ENCODE measurements at regions not wholly inside any gene's neighbourhood (a gene's known extent, or its start where the extent isn't known, plus 50 kb on each side); places are given as distances from the start of the nearest gene placed in this dataset.

DNA sequence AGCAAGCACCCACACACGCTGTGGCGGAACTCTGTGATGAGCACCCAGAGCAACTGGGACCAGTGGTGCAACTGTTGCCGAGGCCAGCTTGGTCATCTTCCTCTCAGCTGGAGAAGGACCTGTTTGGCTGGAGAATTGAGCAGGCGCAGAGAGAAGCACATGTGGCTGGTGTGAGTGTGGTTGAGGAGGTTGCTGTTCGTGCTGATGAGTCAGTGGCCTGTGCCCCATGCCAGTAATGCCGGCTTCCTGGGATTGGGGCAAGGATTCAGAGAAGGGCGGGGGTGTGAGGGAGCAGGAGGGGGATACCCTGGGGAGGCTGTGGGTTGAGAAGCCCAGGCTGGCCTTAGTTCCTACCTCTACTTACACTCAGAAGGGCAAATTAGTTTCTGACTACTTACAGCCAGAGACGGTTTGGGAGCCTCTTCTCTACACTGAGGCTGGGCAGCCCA is 57.5 kb upstream of the EPS8L3 start:
- Histone ChIP-seq H2BK5ac (ENCODE audit: low read depth, low read length, poor library complexity, severe bottlenecking) (peak overlapping the region; percentile 69), H4K20me1 (ENCODE audit: insufficient read depth, low read length) (no peaks in the 10 kb centered on the region), H2AFZ (replicated peaks; ENCODE audit: low read length, poor library complexity) (peak overlapping the region; percentile 75), H2BK120ac (ENCODE audit: low read depth, low read length) (peak overlapping the region; percentile 86), H3K4me1 (ENCODE audit: control insufficient read depth, insufficient read depth, low read length) (peaks cover 27% of the 10 kb centered on the region), H4K91ac (ENCODE audit: insufficient read depth, low read depth, low read length) (peak overlapping the region; percentile 88), H3K79me1 (ENCODE audit: low read depth in 1 of 2, low read length in 2 of 2) (no peaks in the 10 kb centered on the region), H3K9me1 (ENCODE audit: insufficient read depth, low read length) (peaks cover 40% of the 10 kb centered on the region), H3K23ac (ENCODE audit: low read depth, low read length) (peak overlapping the region; percentile 52; the same call in 1 of the 2 replicates), H4K8ac (ENCODE audit: low read depth in 2 of 2, low read length in 2 of 2) (peak overlapping the region; percentile 32 to 73), H3K14ac (replicated peaks; ENCODE audit: low read depth, low read length) (peak overlapping the region; percentile 89), H3K27me3 (ENCODE audit: control insufficient read depth, insufficient read depth, low read length) (no peaks in the 10 kb centered on the region), H3K56ac (ENCODE audit: extremely low read depth, insufficient read depth, low read length) (no peak overlapping the region), H3K4me2 (ENCODE audit: low read depth, low read length) (no peak overlapping the region), H4K5ac (ENCODE audit: low read depth, low read length) (peak overlapping the region; percentile 33), H3K4me3 (ENCODE audit: insufficient read depth, low read depth, low read length) (no peak overlapping the region), H2BK20ac (ENCODE audit: low read depth, low read length) (peak overlapping the region; percentile 92), H2AK5ac (ENCODE audit: low read depth, low read length) (peak overlapping the region; percentile 95), H3K36me3 (ENCODE audit: control insufficient read depth, insufficient read depth, low read length) (no peaks in the 10 kb centered on the region), H3K4ac (ENCODE audit: low read depth, low read length) (peak overlapping the region; percentile 91), H2AK9ac (replicated peaks; ENCODE audit: low read depth, low read length, poor library complexity) (peak overlapping the region; percentile 89), H3K27ac (ENCODE audit: insufficient read depth, low read length) (peak overlapping the region; percentile 10), H3K9ac (ENCODE audit: low read depth, low read length) (no peak overlapping the region), H3K18ac (ENCODE audit: low read depth, low read length) (peak overlapping the region; percentile 44), H3K9me3 (ENCODE audit: control insufficient read depth, insufficient read depth, low read length) (no peaks in the 10 kb centered on the region), H2BK15ac (ENCODE audit: low read depth, low read length) (peak overlapping the region; percentile 91; the same call in 2 of the 3 replicates)
- in situ Hi-C loops (cut with MboI; ENCODE audit: low sequenced_read_pairs), result no loop called here
- ChIA-PET CTCF (no interaction called here), POLR2A (ENCODE audit: unreplicated experiment) (no interaction called here)
- ATAC-seq (ENCODE audit: low read depth) (peak; percentile 80), DNase-seq (peak; percentile 94)
- dilution Hi-C loops (cut with HindIII; ENCODE audit: low sequenced_read_pairs, unreplicated experiment), result no loop called here
- 68% methylated on average over 4 of the region's 8 CpGs; no CpG with 5 or more reads in 1 of the 2 experiments for WGBS, 2 experiments (ENCODE audit: extremely low coverage in 2 of 2, insufficient read length in 1 of 2)
- intact Hi-C loops (cut with micrococcal nuclease), result no loop called here
- TF ChIP-seq MAZ (IDR thresholded peaks at IDR 0.05; ENCODE audit: borderline replicate concordance, low read depth, low read length) (peak; percentile 81), CHD1 (IDR thresholded peaks at IDR 0.05; ENCODE audit: low read depth, low read length) (no peak), RCOR1 (IDR thresholded peaks at IDR 0.05; ENCODE audit: insufficient replicate concordance, low read length) (peak; percentile 62), BHLHE40 (IDR thresholded peaks at IDR 0.05; ENCODE audit: low read depth, low read length) (peak; percentile 86; the same call in 1 of the 2 replicates), FOS (IDR thresholded peaks at IDR 0.05; ENCODE audit: low read depth, low read length) (peak; percentile 80), NFE2L2 (IDR thresholded peaks at IDR 0.05; ENCODE audit: low read depth, low read length) (no peak), CEBPB (IDR thresholded peaks at IDR 0.05; ENCODE audit: low read depth, low read length) (peak; percentile 45), MXI1 (IDR thresholded peaks at IDR 0.05; ENCODE audit: borderline replicate concordance, low read depth, low read length) (peak; percentile 80; the same call in 1 of the 2 replicates), RFX5 (IDR thresholded peaks at IDR 0.05; ENCODE audit: low read depth, low read length) (no peak), MAFK (IDR thresholded peaks at IDR 0.05; ENCODE audit: low read depth, low read length) (no peak)
- TF ChIP-seq, protein P1, sequence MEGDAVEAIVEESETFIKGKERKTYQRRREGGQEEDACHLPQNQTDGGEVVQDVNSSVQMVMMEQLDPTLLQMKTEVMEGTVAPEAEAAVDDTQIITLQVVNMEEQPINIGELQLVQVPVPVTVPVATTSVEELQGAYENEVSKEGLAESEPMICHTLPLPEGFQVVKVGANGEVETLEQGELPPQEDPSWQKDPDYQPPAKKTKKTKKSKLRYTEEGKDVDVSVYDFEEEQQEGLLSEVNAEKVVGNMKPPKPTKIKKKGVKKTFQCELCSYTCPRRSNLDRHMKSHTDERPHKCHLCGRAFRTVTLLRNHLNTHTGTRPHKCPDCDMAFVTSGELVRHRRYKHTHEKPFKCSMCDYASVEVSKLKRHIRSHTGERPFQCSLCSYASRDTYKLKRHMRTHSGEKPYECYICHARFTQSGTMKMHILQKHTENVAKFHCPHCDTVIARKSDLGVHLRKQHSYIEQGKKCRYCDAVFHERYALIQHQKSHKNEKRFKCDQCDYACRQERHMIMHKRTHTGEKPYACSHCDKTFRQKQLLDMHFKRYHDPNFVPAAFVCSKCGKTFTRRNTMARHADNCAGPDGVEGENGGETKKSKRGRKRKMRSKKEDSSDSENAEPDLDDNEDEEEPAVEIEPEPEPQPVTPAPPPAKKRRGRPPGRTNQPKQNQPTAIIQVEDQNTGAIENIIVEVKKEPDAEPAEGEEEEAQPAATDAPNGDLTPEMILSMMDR (conservative IDR thresholded peaks at IDR 0.05; ENCODE audit: low read depth, low read length), result no peak
- TF ChIP-seq, protein P2, sequence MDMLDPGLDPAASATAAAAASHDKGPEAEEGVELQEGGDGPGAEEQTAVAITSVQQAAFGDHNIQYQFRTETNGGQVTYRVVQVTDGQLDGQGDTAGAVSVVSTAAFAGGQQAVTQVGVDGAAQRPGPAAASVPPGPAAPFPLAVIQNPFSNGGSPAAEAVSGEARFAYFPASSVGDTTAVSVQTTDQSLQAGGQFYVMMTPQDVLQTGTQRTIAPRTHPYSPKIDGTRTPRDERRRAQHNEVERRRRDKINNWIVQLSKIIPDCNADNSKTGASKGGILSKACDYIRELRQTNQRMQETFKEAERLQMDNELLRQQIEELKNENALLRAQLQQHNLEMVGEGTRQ (IDR thresholded peaks at IDR 0.05; ENCODE audit: low read depth, low read length), result peak; percentile 56
- BruUV-seq (replicated peaks), result no TSS peak
